ENCODE measurements at regions not wholly inside any gene's neighbourhood (a gene's known extent, or its start where the extent isn't known, plus 50 kb on each side); places are given as distances from the start of the nearest gene placed in this dataset.
"Not testable (repeated sequence)": the region's sequence is repeated elsewhere in the genome, so short reads cannot be mapped to it uniquely, and the experiment has no call there.

DNA sequence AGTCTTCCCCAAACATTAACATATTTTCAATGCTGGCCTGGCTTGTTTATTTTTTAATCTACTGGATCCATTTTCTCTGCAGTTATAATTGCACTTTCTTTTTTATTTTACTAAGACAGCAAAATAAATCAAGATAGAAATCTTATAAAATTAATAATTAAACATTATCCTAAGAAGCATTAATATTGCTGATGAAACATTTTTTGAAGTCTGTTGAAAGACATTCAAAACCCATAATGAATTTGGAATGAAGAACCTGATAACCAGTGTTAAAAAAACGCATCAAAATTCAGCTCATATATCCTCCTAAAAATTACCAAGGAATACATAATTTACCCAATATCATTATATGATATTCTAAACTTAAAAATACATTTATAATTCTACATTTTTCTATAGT, 675.7 kb upstream of the PRMT6 start:
- no peak overlapping the region for H3K4me3 ChIP-seq (ENCODE audit: low read depth, low read length)
- TF ChIP-seq, protein P1, sequence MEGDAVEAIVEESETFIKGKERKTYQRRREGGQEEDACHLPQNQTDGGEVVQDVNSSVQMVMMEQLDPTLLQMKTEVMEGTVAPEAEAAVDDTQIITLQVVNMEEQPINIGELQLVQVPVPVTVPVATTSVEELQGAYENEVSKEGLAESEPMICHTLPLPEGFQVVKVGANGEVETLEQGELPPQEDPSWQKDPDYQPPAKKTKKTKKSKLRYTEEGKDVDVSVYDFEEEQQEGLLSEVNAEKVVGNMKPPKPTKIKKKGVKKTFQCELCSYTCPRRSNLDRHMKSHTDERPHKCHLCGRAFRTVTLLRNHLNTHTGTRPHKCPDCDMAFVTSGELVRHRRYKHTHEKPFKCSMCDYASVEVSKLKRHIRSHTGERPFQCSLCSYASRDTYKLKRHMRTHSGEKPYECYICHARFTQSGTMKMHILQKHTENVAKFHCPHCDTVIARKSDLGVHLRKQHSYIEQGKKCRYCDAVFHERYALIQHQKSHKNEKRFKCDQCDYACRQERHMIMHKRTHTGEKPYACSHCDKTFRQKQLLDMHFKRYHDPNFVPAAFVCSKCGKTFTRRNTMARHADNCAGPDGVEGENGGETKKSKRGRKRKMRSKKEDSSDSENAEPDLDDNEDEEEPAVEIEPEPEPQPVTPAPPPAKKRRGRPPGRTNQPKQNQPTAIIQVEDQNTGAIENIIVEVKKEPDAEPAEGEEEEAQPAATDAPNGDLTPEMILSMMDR (IDR thresholded peaks at IDR 0.05; ENCODE audit: low read depth, low read length, missing control alignments) = no peak
- in situ Hi-C loops (cut with HindIII; ENCODE audit: low sequenced_read_pairs) = no loop called here
- DNase-seq (ENCODE audit: low read depth) = no peak

- H3K4me3 ChIP-seq (ENCODE audit: low read depth, low read length); DNase-seq (ENCODE audit: low read depth); in situ Hi-C loops (cut with HindIII; ENCODE audit: low sequenced_read_pairs): not testable (repeated sequence)
Measured at GRCh38 chr1:106389160-106389559, 667.3 kb upstream of the PRMT6 start.

- TF ChIP-seq, protein P1 (IDR thresholded peaks at IDR 0.05; ENCODE audit: low read depth, low read length, missing control alignments) = no peak
- no peak for DNase-seq (ENCODE audit: low read depth)
- in situ Hi-C loops (cut with HindIII; ENCODE audit: low sequenced_read_pairs) = no loop called here
- H3K4me3 ChIP-seq (ENCODE audit: low read depth, low read length) = no peak overlapping the region
Measured at GRCh38 chr1:106393046-106393445, 663.4 kb upstream of the PRMT6 start.

- no peak for DNase-seq (ENCODE audit: low read depth)
- TF ChIP-seq, protein P1 (IDR thresholded peaks at IDR 0.05; ENCODE audit: low read depth, low read length, missing control alignments) = no peak
- H3K4me3 ChIP-seq (ENCODE audit: low read depth, low read length) = no peak overlapping the region
- in situ Hi-C loops (cut with HindIII; ENCODE audit: low sequenced_read_pairs) = no loop called here
Measured at GRCh38 chr1:106396020-106396419, 660.5 kb upstream of the PRMT6 start.

DNA sequence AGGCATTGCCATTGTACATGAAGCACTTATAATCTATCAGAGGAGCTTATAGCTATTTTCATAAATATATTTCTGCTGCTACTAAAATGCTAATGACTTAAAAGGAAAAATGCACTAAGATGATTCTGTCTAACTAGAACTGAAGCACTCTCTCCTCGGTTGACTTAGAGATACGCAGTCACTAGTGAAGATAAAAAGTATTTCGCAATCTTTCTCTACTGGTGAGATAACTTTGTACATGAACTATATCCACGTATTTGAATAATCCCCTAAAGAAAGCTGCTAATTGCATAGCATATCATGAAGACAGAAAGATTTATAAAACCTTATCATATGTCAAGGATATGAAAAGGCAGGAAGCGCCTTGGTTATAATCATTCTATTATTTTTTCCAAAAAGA, 658.1 kb upstream of the PRMT6 start:
- no peak for DNase-seq (ENCODE audit: low read depth)
- TF ChIP-seq, protein P1 (IDR thresholded peaks at IDR 0.05; ENCODE audit: low read depth, low read length, missing control alignments) = no peak
- no peak overlapping the region for H3K4me3 ChIP-seq (ENCODE audit: low read depth, low read length)
- in situ Hi-C loops (cut with HindIII; ENCODE audit: low sequenced_read_pairs) = no loop called here

DNA sequence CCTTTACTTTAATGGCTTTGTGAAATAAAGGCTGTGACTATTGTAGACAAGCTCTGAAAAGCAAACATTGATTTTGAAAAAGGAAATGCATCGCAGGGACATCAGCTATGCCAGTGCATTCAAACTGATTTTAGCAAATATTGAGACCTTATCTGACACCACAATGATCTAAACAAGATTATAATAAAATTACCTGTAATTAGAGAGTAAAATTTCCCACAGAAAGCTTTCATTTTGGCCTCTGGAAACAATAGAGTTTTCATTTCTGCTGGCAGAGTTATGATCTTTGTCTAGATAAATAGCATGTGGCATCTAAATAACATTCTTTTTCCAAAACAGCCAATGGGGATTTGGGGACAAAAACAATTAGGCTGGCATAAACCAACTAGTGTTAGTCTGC, 650.4 kb upstream of the PRMT6 start:
- in situ Hi-C loops (cut with HindIII; ENCODE audit: low sequenced_read_pairs) = no loop called here
- no peak for DNase-seq (ENCODE audit: low read depth)
- H3K4me3 ChIP-seq (ENCODE audit: low read depth, low read length) = no peak overlapping the region
- TF ChIP-seq, protein P1 (IDR thresholded peaks at IDR 0.05; ENCODE audit: low read depth, low read length, missing control alignments) = no peak

DNA sequence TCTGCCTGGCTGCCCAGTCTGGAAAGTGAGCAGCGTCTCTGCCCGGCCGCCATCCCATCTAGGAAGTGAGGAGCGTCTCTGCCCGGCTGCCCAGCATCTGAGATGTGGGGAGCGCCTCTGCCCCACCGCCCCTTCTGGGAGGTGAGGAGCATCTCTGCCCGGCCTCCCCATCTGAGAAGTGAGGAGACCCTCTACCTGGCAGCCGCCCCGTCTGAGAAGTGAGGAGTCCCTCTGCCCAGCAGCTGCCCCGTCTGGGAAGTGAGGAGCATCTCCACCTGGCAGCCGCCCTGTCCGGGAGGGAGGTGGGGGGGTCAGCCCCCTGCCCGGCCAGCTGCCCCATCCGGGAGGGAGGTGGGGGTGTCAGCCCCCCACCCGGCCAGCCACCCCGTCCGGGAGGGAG, 644.2 kb upstream of the PRMT6 start:
- H3K4me3 ChIP-seq (ENCODE audit: low read depth, low read length); in situ Hi-C loops (cut with HindIII; ENCODE audit: low sequenced_read_pairs); DNase-seq (ENCODE audit: low read depth): not testable (repeated sequence)

GRCh38 chr1:106435269-106435668, 621.2 kb upstream of the PRMT6 start:
- no peak overlapping the region for H3K4me3 ChIP-seq (ENCODE audit: low read depth, low read length)
- no peak for DNase-seq (ENCODE audit: low read depth)
- TF ChIP-seq, protein P1 (IDR thresholded peaks at IDR 0.05; ENCODE audit: low read depth, low read length, missing control alignments) = no peak
- in situ Hi-C loops (cut with HindIII; ENCODE audit: low sequenced_read_pairs) = no loop called here
